ENCODE measurements at regions not wholly inside any gene's neighbourhood (a gene's known extent, or its start where the extent isn't known, plus 50 kb on each side); places are given as distances from the start of the nearest gene placed in this dataset.
"Not testable (repeated sequence)": the region's sequence is repeated elsewhere in the genome, so short reads cannot be mapped to it uniquely, and the experiment has no call there.

DNA sequence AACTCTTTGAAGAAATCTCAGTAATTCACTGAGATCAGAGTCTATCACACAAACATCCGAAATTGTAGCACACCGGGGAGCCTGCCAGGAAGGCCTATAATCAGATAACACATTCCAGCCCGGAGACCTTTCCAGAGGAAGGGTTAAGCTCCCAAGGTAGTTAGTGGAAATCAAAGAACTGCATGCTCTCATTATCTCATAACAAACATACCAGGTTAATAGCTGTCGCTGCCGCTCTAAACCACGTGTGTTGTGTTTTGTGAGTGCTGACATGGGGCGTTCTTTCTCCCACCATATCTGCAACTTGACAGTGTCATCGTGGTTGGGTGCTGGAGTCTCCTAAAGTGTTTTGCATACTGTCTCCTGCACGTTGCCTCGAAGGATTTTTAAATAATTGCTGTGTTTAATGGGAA lies 120.7 kb upstream of the CARD11 start:
- DNase-seq = no peak

DNA sequence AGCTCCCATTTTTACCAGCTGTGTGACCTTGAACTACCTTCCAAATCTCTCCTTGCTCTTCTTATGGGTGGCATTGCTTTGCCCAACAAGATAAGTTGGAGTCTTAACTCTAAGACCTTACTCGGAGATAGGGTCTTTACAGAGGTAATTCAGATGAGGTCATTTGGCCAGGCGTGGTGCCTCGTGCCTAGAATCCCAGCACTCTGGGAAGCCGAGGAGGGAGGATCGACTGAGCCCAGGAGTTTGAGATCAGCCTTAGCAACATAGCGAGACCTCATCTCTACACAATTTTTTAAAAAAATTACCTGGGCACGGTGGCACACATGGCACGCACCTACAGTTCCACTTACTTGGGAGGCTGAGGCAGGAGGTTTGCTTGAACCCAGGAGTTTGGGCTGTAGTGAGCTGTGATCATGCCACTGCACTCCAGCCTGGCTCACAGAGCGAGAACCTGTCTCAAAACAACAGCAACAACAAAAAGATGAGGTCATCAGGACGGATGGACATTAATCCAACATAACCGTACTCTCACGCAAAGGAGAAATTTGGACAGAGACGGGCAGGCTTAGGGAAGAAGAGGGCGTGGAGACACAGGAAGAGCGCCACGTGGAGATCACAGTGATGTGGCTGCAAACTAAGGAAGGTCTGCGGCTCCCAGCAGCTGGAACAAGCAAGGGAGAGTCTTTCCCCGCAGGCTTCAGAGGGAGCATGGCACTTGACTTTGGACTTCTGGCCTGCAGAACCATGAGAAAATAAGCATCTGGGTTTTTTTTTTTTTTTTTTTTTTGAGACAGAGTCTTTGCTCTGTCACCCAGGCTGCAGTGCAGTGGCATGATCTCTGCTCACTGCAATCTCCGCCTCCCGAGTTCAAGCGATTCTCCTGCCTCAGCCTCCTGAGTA lies 122.3 kb upstream of the CARD11 start:
- no peak for DNase-seq

DNA sequence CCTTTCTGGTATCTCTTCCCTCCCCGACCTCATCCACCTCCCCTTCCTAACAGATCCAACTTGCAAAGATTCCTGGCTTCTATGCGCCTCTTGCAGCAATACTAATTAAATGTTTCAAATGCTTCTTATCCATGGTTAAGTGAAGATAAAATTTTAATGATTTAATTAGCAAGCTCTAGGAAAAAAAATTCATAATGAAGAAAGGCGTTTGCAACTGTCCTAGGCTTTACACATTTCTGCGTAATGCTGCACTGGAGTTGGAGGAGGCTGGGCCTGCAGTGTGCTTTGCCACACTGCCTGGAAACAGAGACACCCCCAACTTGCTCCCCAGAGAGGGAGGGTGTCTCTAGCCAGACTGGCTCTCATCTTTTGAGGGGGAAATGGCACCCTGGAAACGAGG lies 123.9 kb upstream of the CARD11 start:
- no peak for DNase-seq

DNA sequence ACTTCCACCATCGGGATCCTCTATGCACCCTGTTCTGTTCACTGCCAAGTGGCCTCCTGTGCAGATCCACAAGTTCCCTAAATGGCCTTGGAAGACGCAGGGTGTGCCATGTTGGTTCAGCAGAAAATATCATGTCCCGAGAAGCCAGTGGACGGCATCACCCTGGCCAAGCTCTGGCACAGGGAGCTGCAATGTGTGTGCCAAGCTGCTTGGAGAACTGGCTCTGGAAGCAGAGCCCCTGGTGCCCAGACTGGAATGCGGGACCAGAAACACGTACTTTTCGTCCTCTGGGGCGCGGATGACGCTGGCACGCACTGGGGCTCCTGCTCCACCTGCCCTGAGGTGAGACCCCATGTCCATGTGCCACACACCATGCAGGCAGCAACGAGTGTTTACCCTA lies 124.7 kb upstream of the CARD11 start:
- no peak for DNase-seq

DNA sequence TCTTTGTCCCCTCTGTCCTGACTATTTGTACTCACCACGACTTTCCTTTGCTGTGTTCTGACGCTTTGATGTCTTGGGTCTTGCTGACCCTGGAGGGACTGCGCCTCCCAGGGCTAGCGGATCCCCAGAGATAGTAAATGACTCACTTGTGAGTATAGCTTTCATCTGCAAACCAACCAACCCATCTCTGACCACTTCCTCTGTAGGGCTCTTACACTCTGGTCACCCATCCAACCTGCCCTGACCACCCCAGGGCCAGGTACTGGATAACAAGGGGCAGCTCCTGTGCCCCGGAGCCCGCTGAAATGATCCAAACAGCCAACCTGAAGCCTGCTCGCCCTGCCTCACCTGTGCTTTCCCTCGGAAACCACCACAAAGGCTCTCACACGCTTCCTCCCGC lies 125.2 kb upstream of the CARD11 start:
- no peak for DNase-seq

GRCh38 chr7:3172768-3173280 lies 128.2 kb upstream of the SDK1 start:
- DNase-seq = no peak

- DNase-seq = no peak
Observed at GRCh38 chr7:3174515-3175284, 126.4 kb upstream of the SDK1 start.

GRCh38 chr7:3175285-3175902 lies 125.7 kb upstream of the SDK1 start:
- DNase-seq = no peak

DNA sequence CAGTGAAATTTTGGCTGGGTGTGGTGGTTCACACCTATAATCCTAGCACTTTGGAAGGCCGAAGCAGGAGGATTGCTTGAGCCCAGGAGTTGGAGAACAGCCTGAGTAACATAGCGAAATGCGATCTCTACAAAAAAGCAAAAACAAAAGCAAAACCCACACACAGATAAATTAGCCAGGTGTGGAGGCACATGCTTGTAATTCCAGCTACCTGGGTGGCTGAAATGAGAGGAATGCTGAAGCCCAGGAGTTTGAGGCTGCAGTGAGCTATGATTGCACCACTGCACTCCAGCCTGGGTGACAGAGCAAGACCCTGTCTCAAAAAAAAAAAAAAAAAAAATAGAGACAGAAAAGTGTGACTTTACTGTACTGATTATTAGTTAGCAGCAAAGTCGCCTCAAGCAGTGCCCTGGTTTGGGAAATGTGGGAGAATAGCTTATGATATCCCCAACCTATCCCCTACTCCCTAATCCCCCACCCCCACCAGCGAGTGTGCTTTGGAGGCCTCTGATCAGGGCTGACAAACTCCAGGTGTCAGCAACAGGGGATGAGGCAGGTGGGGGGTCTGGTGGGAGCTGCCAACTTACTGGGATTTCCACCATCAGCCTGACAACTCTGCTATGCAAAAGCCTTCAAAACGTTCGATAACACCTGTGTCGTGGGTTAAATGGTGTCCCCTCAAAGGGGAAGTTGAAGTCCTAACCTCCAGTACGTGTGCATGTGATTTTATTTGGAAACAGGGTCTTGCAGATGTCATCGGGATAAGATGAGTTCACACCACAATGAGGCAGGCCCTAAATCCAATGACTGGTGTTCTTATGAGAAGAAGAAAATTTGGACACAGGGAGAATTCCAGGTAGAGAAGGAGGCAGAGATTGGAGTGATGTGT lies 124.7 kb upstream of the SDK1 start:
- no peak for DNase-seq

- DNase-seq = no peak
Observed at GRCh38 chr7:3177271-3177670, 123.8 kb upstream of the SDK1 start.

DNA sequence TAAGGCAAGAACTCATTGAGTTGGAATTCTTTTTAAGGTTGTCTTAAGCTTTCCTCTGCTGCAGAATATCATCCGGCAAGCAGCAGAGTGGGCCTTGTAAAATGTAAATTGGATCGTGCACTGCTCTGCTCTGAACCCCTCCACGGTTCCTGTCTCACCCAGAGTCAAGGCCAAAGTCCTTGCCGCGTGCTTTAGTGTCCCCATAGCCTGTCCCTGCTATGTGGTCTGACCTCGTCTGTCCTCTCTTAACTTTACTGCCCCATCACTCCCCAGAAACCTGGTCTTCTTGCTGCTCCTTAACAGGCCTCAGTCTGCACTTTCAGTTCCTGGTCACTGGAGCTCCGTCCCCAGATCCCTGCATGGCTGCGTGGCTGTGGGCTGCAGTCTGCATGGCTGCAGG lies 121.6 kb upstream of the SDK1 start:
- no peak for DNase-seq

DNA sequence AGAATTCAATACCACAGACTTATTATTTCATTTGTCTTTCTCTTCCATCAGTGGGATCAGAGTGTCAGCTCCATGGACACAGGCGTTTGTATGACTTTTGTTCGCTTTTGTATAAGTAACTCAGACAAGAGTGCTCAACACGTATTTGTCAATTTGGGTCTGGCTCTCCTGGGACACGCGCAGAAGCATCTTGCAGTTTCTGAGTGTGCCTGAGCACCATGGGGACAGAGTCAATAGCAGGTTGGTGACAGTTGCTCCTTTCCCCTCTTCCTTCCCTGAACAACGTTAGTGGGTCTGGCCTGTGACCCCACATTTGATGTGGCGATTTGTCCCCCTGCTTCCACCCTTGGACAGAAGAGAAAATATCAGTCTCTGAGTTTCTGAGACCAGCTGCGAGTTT lies 120.4 kb upstream of the SDK1 start:
- DNase-seq = no peak

DNA sequence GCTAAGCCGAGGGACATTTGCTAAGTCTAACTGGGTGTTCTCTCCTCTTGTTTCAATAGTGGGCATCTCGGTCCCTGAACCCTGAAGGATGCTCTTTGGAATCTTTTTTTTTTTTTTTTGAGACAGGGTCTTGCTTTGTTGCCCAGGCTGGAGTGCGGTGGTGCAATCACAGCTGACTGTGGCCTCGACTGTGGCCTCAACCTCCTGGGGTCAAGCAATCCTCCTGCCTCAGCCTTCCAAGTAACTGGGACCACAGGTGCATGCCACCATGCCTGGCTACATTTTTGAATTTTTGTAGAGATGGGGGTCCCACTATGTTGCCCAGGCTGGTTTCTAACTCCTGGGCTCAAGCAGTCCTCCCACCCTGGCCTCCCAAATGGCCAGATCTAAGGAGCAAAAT lies 119.0 kb upstream of the SDK1 start:
- not testable (repeated sequence) for DNase-seq

- DNase-seq = no peak
Observed at GRCh38 chr7:3187444-3188040, 113.5 kb upstream of the SDK1 start.

DNA sequence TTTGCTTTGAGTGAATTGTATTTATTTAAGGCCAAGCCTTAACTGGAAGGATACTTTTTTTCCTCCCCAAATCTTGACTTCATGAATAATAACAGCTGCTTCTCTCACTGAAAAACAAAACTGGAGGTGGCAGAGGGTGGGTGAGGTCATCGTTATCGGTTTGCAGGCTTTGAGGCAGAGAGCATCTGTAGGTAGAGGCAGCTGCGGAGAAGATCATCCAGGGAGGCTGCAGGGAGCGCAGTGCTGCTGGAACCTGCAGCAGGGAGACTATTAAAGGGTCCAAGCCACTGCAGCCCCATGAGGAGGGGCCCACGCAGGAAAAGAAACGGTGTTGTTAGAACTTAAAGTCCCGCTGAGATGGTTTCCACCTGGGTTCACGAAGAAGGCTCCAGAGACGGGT lies 112.1 kb upstream of the SDK1 start:
- no peak for DNase-seq

DNA sequence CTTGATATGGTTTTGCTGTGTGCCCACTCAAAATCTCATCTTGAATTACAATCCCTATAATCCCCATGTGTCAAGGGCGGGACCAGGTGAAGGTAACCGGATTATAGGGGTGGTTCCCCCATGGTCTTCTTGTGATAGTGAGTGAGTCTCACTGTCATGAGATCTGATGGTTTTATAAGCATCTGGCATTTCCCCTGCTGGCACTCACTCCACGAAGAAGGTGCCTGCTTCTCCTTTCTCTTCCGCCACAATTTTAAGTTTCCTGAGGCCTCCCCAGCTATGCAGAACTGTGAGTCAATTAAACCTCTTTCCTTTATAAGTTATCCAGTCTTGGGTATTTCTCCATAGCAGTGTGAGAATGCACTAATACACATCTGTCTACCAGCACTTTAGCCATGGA lies 109.5 kb upstream of the SDK1 start:
- no peak for DNase-seq

DNA sequence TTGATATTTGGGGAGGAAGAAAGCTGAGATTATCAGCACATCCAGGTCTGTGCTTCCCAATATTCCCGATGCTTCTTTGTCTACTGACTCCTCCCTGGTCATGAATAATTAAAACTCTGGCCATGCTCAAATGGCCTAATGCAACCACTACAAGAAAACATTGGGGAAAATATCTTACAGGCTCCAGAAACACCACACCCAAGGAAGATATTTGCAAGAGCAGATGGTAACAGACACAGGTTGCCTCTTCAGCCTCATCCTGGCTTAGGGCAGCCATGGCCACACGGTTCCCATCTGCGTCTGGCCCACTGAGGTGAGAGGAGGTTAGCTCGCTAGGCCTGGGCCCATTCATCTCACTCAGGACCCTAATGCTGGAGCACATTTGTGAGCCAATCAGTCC lies 108.4 kb upstream of the SDK1 start:
- DNase-seq = no peak

DNA sequence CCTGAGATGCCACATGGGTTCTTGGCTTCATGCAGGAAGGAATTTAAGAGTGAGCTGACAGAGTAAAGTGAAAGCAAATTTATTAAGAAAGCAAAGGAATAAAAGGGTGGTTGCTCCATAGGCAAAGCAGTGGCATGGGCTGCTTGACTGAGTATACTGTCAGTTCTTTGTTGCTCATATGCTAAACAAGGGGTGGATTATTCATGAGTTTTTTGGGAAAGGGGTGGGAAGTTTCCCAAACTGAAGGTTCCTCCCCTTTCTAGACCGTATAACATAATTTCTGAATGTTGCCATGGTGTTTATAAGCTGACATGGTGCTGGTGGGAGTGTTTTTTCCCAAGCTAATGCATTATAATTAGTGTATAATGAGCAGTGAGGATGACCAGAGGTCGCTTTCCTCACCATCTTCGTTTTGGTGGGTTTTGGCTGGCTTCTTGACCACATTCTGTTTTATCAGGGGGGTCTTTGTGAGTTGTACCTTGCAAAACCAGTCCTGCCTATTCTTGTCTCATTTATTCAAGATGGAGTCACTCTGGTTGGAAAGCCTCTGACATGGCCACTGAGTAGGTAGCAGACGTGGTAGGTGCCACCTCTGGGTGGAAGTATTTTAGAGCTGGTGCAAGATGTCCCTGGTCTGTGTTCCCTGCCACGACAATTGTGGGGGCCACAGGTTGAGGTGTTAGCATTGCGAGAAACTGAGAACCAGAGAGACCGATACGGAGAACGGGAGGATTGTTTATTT lies 107.5 kb upstream of the SDK1 start:
- DNase-seq = no peak

GRCh38 chr7:3194501-3195141 lies 106.4 kb upstream of the SDK1 start:
- no peak for DNase-seq

DNA sequence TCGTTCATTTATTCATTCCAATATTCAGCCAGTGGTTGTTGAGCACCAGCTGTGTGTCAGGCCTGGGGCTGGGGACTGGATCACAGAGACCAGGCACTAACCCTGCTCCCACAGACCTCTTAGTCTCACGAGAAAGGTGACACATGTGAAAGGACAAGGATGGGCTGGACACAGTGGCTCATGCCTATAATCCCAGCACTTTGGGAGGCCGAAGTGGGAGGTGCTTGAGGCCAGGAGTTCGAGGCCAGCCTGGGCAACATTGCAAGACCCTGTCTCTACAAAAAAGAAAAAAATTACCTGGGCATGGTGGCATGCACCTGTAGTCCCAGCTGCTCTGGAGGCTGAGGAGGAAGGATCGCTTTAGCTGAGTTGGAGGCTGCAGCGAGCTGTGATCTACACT lies 105.9 kb upstream of the SDK1 start:
- no peak for DNase-seq

Measured in activated CD4-positive, CD25-positive, alpha-beta regulatory T cell (primary cell).